NB4 (cell line): ENCODE measurements at regions not wholly inside any gene's neighbourhood (a gene's known extent, or its start where the extent isn't known, plus 50 kb on each side); places are given as distances from the start of the nearest gene placed in this dataset.

Experiments
- CTCF ChIP-seq: IDR thresholded peaks from one replicate; pipeline ENCODE4 v1.5.1; 2012; ENCODE audit warnings: low read depth, low read length
- POLR2A ChIP-seq: IDR thresholded peaks from 2 replicates; pipeline ENCODE4 v1.6.1; 2011; ENCODE audit warnings: mild to moderate bottlenecking; ENCODE audit not compliant: insufficient read length; ENCODE audit errors: extremely low read depth

GRCh38 chr3:81416812-81417211 is 344.6 kb downstream of the GBE1 start:
- TF ChIP-seq CTCF (no peak), POLR2A (no peak)
